COLO829 (cell line): ENCODE measurements at regions not wholly inside any gene's neighbourhood (a gene's known extent, or its start where the extent isn't known, plus 50 kb on each side); places are given as distances from the start of the nearest gene placed in this dataset.
"Not testable (repeated sequence)": the region's sequence is repeated elsewhere in the genome, so short reads cannot be mapped to it uniquely, and the experiment has no call there.

Source experiments
- DNase-seq: peaks from one replicate; pipeline ENCODE4 v3.0.0; 2012; ENCODE audit warnings: low spot score

GRCh38 chr2:129559101-129559500 is 420.4 kb upstream of the RAB6C start:
- DNase-seq, result no peak

- no peak for DNase-seq
Measured at GRCh38 chr2:129565551-129566109, 413.8 kb upstream of the RAB6C start.

- DNase-seq, result not testable (repeated sequence)
Measured at GRCh38 chr2:129570812-129571211, 408.7 kb upstream of the RAB6C start.

GRCh38 chr2:129575431-129575830 is 404.0 kb upstream of the RAB6C start:
- no peak for DNase-seq

GRCh38 chr2:129575880-129576279 is 403.6 kb upstream of the RAB6C start:
- DNase-seq, result no peak

GRCh38 chr2:129580001-129580400 is 399.5 kb upstream of the RAB6C start:
- no peak for DNase-seq

- no peak for DNase-seq
Measured at GRCh38 chr2:129585760-129586159, 393.7 kb upstream of the RAB6C start.

GRCh38 chr2:129587426-129588064 is 391.9 kb upstream of the RAB6C start:
- DNase-seq, result no peak

- no peak for DNase-seq
Measured at GRCh38 chr2:129604560-129604959, 374.9 kb upstream of the RAB6C start.

- no peak for DNase-seq
Measured at GRCh38 chr2:129605646-129606045, 373.8 kb upstream of the RAB6C start.

GRCh38 chr2:129606496-129607270 is 372.8 kb upstream of the RAB6C start:
- DNase-seq, result no peak

- DNase-seq, result no peak
Measured at GRCh38 chr2:129609224-129609623, 370.2 kb upstream of the RAB6C start.

- DNase-seq, result no peak
Measured at GRCh38 chr2:129610766-129611165, 368.7 kb upstream of the RAB6C start.

GRCh38 chr2:129611471-129611870 is 368.0 kb upstream of the RAB6C start:
- DNase-seq, result no peak

- no peak for DNase-seq
Measured at GRCh38 chr2:129619471-129619870, 360.0 kb upstream of the RAB6C start.

GRCh38 chr2:129620411-129620810 is 359.1 kb upstream of the RAB6C start:
- no peak for DNase-seq

GRCh38 chr2:129623783-129624182 is 355.7 kb upstream of the RAB6C start:
- DNase-seq, result no peak

GRCh38 chr2:129627437-129627836 is 352.0 kb upstream of the RAB6C start:
- no peak for DNase-seq

- no peak for DNase-seq
Measured at GRCh38 chr2:129636692-129637091, 342.8 kb upstream of the RAB6C start.

- DNase-seq, result no peak
Measured at GRCh38 chr2:129641371-129641770, 338.1 kb upstream of the RAB6C start.

- no peak for DNase-seq
Measured at GRCh38 chr2:129642526-129643043, 336.9 kb upstream of the RAB6C start.

GRCh38 chr2:129645335-129645734 is 334.1 kb upstream of the RAB6C start:
- no peak for DNase-seq

GRCh38 chr2:129646107-129646506 is 333.4 kb upstream of the RAB6C start:
- no peak for DNase-seq
